ENCODE measurements at regions not wholly inside any gene's neighbourhood (a gene's known extent, or its start where the extent isn't known, plus 50 kb on each side); places are given as distances from the start of the nearest gene placed in this dataset.
"Not testable (repeated sequence)": the region's sequence is repeated elsewhere in the genome, so short reads cannot be mapped to it uniquely, and the experiment has no call there.

DNA sequence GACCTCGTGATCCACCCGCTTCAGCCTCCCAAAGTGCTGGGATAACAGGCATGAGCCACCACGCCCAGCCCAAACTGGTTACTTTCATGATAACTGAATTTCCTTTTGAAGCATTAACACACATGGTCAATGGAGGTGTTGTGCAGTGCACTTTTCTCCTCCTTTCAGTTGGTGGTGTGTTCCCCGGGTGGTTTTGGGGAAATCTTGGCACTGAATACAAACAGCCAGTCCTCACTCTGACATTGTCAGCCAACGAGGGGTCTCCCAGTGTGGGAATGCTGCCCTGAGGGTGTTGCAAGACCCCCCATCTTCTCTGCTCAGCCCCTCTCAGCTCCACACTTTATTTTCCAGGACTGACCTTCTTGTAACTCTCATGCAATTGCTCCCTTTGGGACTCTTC lies 70.5 kb downstream of the SOX9 start:
- Mint-ChIP-seq H3K27ac (no peak overlapping the region), H3K36me3 (ENCODE audit: low read depth) (no peaks in the 10 kb centered on the region)

DNA sequence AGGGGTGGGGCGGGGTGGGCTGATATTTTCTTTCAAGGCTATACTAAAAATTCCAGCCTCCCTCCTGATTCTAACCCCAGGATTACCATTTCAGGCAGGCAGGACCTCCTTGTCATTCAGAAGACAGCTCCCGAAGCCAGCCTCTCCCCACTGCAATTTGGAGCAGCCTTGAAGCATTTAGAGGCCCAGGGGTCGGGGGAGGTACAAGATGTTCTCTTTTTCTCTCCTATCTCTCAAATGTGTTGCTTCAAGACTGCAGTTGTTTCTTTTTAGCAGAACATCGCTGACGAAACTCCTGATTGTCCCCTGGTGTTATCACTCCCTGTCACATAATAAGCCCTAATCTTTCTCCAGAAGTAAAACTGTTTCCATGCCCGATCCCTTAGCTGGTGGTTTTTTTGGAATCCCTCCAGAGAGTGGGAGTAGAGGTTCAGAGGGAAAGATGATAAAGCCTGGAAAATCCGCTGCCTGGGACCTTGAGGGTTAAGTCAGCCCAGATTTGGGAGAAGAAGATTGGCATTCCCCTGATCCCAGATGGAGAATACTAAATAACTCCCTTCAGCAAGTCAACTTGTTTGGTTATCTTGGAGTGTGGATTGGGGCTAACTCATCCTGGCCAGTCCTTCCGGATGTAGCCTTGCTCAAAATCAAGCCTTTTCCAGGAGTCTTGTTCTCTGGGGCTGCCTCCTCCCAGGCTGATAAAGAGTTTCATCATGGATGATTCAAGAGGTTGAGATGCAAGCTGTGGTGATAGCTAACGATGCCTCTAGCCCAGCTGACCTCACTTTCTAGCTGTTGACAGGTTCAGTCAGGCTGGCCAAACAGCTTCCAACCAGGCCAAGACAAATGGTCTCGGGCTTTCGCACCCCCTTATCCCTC lies 71.3 kb downstream of the SOX9 start:
- H3K4me1 Mint-ChIP-seq, result no peaks in the 10 kb centered on the region
- H3K36me3 Mint-ChIP-seq (ENCODE audit: low read depth), result no peaks in the 10 kb centered on the region
- ChIA-PET POLR2A (interaction anchor here (0.7 kb wide), 1 partner anchor 113 kb away, joined by 3 read pairs; no protein-coding TSS in a partner anchor), CTCF (no interaction called here)
- DNase-seq (no peak), ATAC-seq (no peak)
- H3K9me3 Mint-ChIP-seq (ENCODE audit: low read depth), result peaks cover 4% of the 10 kb centered on the region
- no peak overlapping the region for H3K27ac Mint-ChIP-seq
- no peaks in the 10 kb centered on the region for H3K27me3 Mint-ChIP-seq
- no peak overlapping the region for H3K4me3 Mint-ChIP-seq
- intact Hi-C loops (cut with DNase I, micrococcal nuclease), result no loop called here

More for the DNA sequence above, 70.5 kb downstream of the SOX9 start:
- DNase-seq (no peak), ATAC-seq (no peak)
- ChIA-PET POLR2A (no interaction called here), CTCF (no interaction called here)
- Mint-ChIP-seq H3K4me3 (no peak overlapping the region), H3K9me3 (ENCODE audit: low read depth) (peaks cover 4% of the 10 kb centered on the region), H3K27me3 (no peaks in the 10 kb centered on the region), H3K4me1 (no peaks in the 10 kb centered on the region)
- intact Hi-C loops (cut with DNase I, micrococcal nuclease), result no loop called here

DNA sequence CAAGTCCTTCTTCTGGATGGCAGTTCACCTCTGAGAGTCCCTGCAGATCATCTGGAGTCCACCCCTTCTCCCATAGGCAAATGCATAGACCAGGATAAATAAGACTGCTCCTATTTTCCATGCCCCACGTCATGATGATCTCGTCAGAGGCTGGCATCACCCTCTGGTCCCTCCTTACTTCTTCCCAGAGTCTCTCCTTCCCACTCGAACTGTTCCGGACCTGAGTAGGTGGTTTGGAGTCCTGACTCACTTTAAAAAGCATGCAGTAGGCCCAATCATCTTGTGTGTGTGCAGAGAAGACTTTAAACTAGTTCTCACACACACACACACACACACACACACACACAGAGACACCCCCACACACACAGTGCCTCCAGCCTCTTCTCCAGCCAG lies 72.0 kb downstream of the SOX9 start:
- H3K4me1 Mint-ChIP-seq, result no peaks in the 10 kb centered on the region
- ATAC-seq (no peak), DNase-seq (no peak)
- CTCF ChIA-PET, result no interaction called here
- no peaks in the 10 kb centered on the region for H3K36me3 Mint-ChIP-seq (ENCODE audit: low read depth)
- intact Hi-C loops (cut with DNase I, micrococcal nuclease), result no loop called here
- H3K27me3 Mint-ChIP-seq, result no peaks in the 10 kb centered on the region
- H3K4me3 Mint-ChIP-seq, result no peak overlapping the region
- H3K27ac Mint-ChIP-seq, result no peak overlapping the region
- peaks cover 4% of the 10 kb centered on the region for H3K9me3 Mint-ChIP-seq (ENCODE audit: low read depth)
- POLR2A ChIA-PET, result interaction anchor here (0.7 kb wide), 1 partner anchor 112 kb away, joined by 3 read pairs; no protein-coding TSS in a partner anchor

- Mint-ChIP-seq H3K27me3 (no peaks in the 10 kb centered on the region), H3K36me3 (ENCODE audit: low read depth) (no peaks in the 10 kb centered on the region), H3K4me3 (no peak overlapping the region), H3K9me3 (ENCODE audit: low read depth) (peaks cover 4% of the 10 kb centered on the region), H3K4me1 (no peaks in the 10 kb centered on the region), H3K27ac (no peak overlapping the region)
- CTCF ChIA-PET, result interaction anchor here (0.8 kb wide), 1 partner anchor 861 kb away, joined by 3 read pairs; no protein-coding TSS in a partner anchor
- POLR2A ChIA-PET, result no interaction called here
- no peak for DNase-seq
- intact Hi-C loops (cut with DNase I, micrococcal nuclease), result no loop called here
- ATAC-seq, result no peak
Measured at GRCh38 chr17:72193391-72194106, 72.7 kb downstream of the SOX9 start.

GRCh38 chr17:72194107-72194440 lies 73.3 kb downstream of the SOX9 start:
- H3K4me1 Mint-ChIP-seq; H3K27ac Mint-ChIP-seq; DNase-seq; intact Hi-C loops (cut with DNase I, micrococcal nuclease); H3K36me3 Mint-ChIP-seq (ENCODE audit: low read depth); H3K4me3 Mint-ChIP-seq; H3K9me3 Mint-ChIP-seq (ENCODE audit: low read depth); ATAC-seq; H3K27me3 Mint-ChIP-seq; POLR2A ChIA-PET: not testable (repeated sequence)
- CTCF ChIA-PET, result interaction anchor here (0.8 kb wide), 1 partner anchor 860 kb away, joined by 3 read pairs; no protein-coding TSS in a partner anchor

DNA sequence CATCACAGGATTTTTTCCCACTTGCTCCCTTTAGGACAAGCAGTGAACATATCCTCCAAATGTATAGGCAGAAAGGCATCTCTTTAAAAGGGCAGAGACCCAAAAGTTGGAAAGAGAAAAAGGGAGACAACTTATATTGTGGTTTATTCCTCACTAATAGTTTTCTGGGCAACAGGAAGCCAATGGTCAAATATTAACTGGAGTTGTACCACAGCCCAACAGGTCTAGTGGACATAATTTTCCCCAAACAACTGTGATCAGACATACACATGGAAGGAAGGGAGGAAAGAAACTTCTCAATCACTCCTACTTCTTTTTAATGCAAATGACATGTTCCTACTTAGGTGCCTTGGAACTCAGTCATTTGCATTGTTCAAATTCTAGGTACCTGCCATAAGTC lies 78.4 kb downstream of the SOX9 start:
- Mint-ChIP-seq H3K27me3 (peaks cover 2% of the 10 kb centered on the region), H3K36me3 (ENCODE audit: low read depth) (no peaks in the 10 kb centered on the region), H3K27ac (no peak overlapping the region), H3K4me3 (no peak overlapping the region), H3K4me1 (no peaks in the 10 kb centered on the region), H3K9me3 (ENCODE audit: low read depth) (peaks cover 3% of the 10 kb centered on the region)
- ATAC-seq (no peak), DNase-seq (no peak)
- POLR2A ChIA-PET, result no interaction called here
- CTCF ChIA-PET, result no interaction called here
- intact Hi-C loops (cut with DNase I, micrococcal nuclease), result no loop called here

DNA sequence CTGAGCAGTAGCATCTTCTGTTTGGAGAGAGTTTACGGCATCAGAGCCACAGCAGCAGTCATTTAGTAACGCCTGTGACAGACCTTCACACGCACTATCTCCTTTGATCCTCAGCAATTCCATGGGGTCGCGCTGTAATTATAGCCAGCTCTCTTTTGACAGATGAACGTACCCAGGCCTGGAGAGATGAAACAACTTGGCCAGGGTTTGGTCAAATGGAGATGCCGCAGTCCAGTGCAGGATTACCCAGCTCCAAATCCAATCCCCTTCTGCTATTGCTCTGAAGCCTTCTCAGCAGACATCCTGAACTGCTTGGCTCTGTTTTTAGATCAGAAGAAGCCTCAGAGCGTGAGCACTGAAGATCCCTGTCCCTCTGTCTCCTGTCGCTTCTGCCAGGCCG lies 83.9 kb downstream of the SOX9 start:
- no peaks in the 10 kb centered on the region for H3K36me3 Mint-ChIP-seq (ENCODE audit: low read depth)
- no peak overlapping the region for H3K4me3 Mint-ChIP-seq
- H3K4me1 Mint-ChIP-seq, result no peaks in the 10 kb centered on the region
- no peak overlapping the region for H3K27ac Mint-ChIP-seq
- DNase-seq (no peak), ATAC-seq (no peak)
- intact Hi-C loops (cut with DNase I, micrococcal nuclease), result no loop called here
- CTCF ChIA-PET, result no interaction called here
- POLR2A ChIA-PET, result no interaction called here
- no peaks in the 10 kb centered on the region for H3K9me3 Mint-ChIP-seq (ENCODE audit: low read depth)
- H3K27me3 Mint-ChIP-seq, result peaks cover 2% of the 10 kb centered on the region

GRCh38 chr17:72205357-72205756 lies 84.5 kb downstream of the SOX9 start:
- ATAC-seq (no peak), DNase-seq (no peak)
- CTCF ChIA-PET, result no interaction called here
- H3K27me3 Mint-ChIP-seq, result peaks cover 2% of the 10 kb centered on the region
- H3K27ac Mint-ChIP-seq, result no peak overlapping the region
- H3K9me3 Mint-ChIP-seq (ENCODE audit: low read depth), result no peaks in the 10 kb centered on the region
- no peak overlapping the region for H3K4me3 Mint-ChIP-seq
- POLR2A ChIA-PET, result no interaction called here
- intact Hi-C loops (cut with DNase I, micrococcal nuclease), result no loop called here
- H3K4me1 Mint-ChIP-seq, result no peaks in the 10 kb centered on the region
- no peaks in the 10 kb centered on the region for H3K36me3 Mint-ChIP-seq (ENCODE audit: low read depth)

GRCh38 chr17:72205822-72206221 lies 85.0 kb downstream of the SOX9 start:
- Mint-ChIP-seq H3K9me3 (ENCODE audit: low read depth) (no peaks in the 10 kb centered on the region), H3K4me1 (no peaks in the 10 kb centered on the region), H3K4me3 (no peak overlapping the region), H3K27me3 (peaks cover 2% of the 10 kb centered on the region), H3K27ac (no peak overlapping the region), H3K36me3 (ENCODE audit: low read depth) (no peaks in the 10 kb centered on the region)
- ATAC-seq (no peak), DNase-seq (no peak)
- intact Hi-C loops (cut with DNase I, micrococcal nuclease), result no loop called here
- POLR2A ChIA-PET, result no interaction called here
- CTCF ChIA-PET, result no interaction called here

DNA sequence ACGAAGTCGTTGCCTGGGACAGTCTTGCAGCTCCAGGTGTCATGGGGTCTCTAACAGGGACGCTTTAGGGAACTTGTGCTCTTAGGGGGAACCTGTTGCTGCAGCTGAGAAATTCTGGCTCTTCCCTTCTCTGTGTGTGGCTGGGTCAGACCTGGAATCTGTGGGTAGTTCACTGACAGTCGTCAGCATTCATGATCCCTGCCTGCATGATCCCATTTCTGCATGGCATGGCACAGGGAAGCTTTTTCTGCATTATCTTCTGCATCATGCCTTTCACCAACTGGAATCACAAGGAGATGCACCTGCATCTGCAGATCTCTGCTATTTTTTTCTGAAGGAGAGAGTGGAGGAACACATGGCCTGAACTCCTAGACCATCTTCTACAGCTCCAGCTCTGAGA lies 85.6 kb downstream of the SOX9 start:
- intact Hi-C loops (cut with DNase I, micrococcal nuclease), result no loop called here
- Mint-ChIP-seq H3K4me1 (no peaks in the 10 kb centered on the region), H3K36me3 (ENCODE audit: low read depth) (no peaks in the 10 kb centered on the region), H3K27me3 (peaks cover 2% of the 10 kb centered on the region), H3K27ac (no peak overlapping the region), H3K9me3 (ENCODE audit: low read depth) (no peaks in the 10 kb centered on the region), H3K4me3 (no peak overlapping the region)
- ChIA-PET CTCF (no interaction called here), POLR2A (no interaction called here)
- ATAC-seq (no peak), DNase-seq (no peak)

GRCh38 chr17:72208832-72209231 lies 88.0 kb downstream of the SOX9 start:
- Mint-ChIP-seq H3K36me3 (ENCODE audit: low read depth) (no peaks in the 10 kb centered on the region), H3K27ac (no peak overlapping the region), H3K4me1 (no peaks in the 10 kb centered on the region), H3K9me3 (ENCODE audit: low read depth) (peaks cover 3% of the 10 kb centered on the region), H3K27me3 (no peaks in the 10 kb centered on the region), H3K4me3 (no peak overlapping the region)
- ATAC-seq, result no peak
- CTCF ChIA-PET, result no interaction called here
- no peak for DNase-seq
- intact Hi-C loops (cut with DNase I, micrococcal nuclease), result no loop called here
- POLR2A ChIA-PET, result no interaction called here

DNA sequence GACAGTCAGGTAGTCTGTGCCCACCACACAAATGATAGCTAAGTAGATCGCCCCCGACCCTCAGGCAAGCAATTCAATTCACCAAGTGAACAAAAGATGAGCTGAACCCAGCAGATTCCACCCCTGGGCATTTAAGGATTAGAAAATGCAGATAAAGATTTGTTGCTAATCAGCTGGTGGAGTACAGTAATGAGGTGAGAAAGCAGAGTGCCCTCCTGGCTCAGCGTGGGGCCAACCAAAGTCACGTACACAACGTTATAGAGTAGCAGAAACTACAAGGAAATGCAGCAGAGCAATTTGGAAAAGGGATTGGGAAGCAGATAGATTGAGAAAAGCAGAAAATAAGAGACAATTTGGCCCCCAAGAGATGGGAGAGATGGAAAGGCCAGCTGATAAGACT lies 91.2 kb downstream of the SOX9 start:
- DNase-seq (no peak), ATAC-seq (no peak)
- ChIA-PET CTCF (no interaction called here), POLR2A (no interaction called here)
- Mint-ChIP-seq H3K4me3 (no peak overlapping the region), H3K4me1 (no peaks in the 10 kb centered on the region), H3K9me3 (ENCODE audit: low read depth) (peaks cover 3% of the 10 kb centered on the region), H3K27me3 (no peaks in the 10 kb centered on the region), H3K36me3 (ENCODE audit: low read depth) (no peaks in the 10 kb centered on the region), H3K27ac (no peak overlapping the region)
- intact Hi-C loops (cut with DNase I, micrococcal nuclease), result loop anchor here in 1 of 2 experiments (10.0 kb wide), 1 partner anchor 57 kb away; no protein-coding TSS in a partner anchor

All from activated CD4-positive, alpha-beta T cell treated with anti-CD3 and anti-CD28 coated beads for 36 hours (primary cell).